GM19025 (cell line): ENCODE measurements at regions not wholly inside any gene's neighbourhood (a gene's known extent, or its start where the extent isn't known, plus 50 kb on each side); places are given as distances from the start of the nearest gene placed in this dataset.

Experiments
- ATAC-seq: cut with Tn5 transposase; IDR thresholded peaks from one replicate; pipeline ENCODE4 v1.9.1; 2021; ENCODE audit warnings: mild to moderate bottlenecking, low read depth, moderate library complexity; ENCODE audit not compliant: unreplicated experiment

- no peak for ATAC-seq
Measured at GRCh38 chr16:24414534-24414933, 124.8 kb upstream of the RBBP6 start.

GRCh38 chr16:24418733-24419132 lies 120.6 kb upstream of the RBBP6 start:
- ATAC-seq, result no peak

GRCh38 chr16:24423312-24423711 lies 116.1 kb upstream of the RBBP6 start:
- no peak for ATAC-seq

DNA sequence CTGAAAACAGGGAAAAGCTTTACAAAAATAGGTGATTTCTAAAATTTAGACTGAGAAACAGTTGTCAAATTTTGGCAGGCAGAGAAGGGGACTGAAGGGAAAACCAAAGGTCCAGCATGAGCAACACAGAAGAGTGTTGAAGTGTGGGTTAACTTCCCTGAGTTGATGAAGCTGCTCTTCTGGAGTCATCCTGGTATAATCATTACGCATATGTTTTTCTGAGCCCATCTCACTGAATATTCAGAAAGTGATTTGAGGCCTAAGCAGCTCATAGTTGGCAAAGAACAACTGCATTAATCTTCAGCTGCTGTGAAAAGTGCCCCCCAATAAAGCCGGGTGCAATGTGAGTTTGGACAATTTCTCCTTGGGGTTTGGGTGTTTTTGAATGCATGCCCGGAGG lies 115.0 kb upstream of the RBBP6 start:
- no peak for ATAC-seq

GRCh38 chr16:24427840-24428239 lies 111.5 kb upstream of the RBBP6 start:
- no peak for ATAC-seq

- ATAC-seq, result no peak
Measured at GRCh38 chr16:24428756-24429155, 110.6 kb upstream of the RBBP6 start.

GRCh38 chr16:24430954-24431760 lies 108.2 kb upstream of the RBBP6 start:
- ATAC-seq, result peak; percentile 70

- no peak for ATAC-seq
Measured at GRCh38 chr16:24433706-24434105, 105.7 kb upstream of the RBBP6 start.

DNA sequence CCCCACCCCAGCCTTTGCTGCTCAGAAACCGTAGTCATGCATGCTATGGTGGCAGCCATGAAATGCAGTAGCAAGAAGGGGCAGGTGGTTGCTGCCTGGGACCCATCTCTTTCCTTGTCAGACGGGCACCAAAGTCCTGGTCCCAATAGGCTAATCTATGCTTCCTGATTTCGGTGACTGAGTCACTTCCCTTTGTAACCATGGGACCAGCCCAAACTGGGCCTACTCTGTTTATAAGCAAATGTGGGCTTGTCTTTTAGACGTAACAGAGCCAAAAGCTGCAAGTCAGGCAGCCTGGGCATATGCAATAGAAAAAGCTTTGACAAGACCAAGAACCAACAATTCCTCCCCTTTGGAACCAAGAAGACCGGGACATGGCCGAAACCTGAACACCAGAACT lies 99.1 kb upstream of the RBBP6 start:
- no peak for ATAC-seq

DNA sequence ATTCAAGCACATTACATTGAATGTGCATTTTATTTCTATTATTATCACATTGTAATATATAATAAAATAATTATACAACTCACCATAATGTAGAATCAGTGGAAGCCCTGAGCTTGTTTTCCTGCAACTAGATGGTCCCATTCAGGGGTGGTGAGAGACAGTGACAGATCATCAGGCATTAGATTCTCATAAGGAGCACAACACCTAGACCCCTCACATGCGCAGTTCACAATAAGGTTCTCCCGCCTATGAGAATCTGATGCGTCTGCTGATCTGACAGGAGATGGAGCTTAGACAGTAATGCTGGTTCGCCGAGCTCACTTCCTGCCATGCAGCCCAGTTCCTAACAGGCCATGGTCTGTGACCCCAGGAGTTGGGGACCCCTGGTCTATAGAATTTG lies 96.7 kb upstream of the RBBP6 start:
- no peak for ATAC-seq

GRCh38 chr16:24445216-24445615 lies 94.2 kb upstream of the RBBP6 start:
- ATAC-seq, result no peak

GRCh38 chr16:24446189-24446588 lies 93.2 kb upstream of the RBBP6 start:
- ATAC-seq, result no peak

DNA sequence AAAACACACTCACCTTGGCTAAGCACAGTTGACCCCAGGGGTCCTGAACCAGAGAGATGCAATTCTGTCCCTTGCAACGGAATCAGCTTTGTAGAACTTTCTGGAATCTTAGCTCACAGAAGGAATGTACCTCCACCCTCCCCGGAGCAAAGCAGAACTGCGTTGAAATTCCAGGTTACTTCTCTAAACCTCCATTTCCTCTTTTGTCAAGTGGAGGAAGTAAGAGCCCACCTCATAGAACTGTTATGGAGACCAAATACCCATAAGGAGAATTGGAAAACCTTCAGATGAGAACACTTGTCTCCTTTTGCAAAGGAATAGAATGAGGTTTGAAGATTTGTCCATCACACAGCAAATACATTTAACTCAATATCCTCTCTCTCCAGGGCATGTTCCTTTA lies 86.6 kb upstream of the RBBP6 start:
- ATAC-seq, result no peak

- ATAC-seq, result no peak
Measured at GRCh38 chr16:24463196-24463945, 76.0 kb upstream of the RBBP6 start.

- no peak for ATAC-seq
Measured at GRCh38 chr16:24471561-24472350, 67.6 kb upstream of the RBBP6 start.

DNA sequence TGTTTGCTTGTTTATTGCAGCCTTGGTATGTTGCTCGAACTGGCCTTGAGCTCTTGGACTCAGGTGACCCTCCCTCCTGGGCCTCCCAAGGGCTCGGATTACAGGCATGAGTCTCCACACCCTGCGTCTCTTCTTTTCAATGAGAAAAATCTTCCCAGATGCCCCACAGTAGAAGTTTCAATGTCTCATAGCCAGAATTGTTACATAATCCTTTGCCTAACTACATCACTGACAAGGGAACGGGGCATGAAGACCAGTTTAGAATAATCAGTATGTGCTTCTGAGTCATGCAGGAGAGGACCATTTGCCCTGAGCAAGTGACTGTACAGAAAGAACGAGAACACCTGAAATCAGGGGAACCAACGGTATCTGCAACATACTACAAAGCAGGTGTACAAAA lies 61.9 kb upstream of the RBBP6 start:
- ATAC-seq, result no peak

DNA sequence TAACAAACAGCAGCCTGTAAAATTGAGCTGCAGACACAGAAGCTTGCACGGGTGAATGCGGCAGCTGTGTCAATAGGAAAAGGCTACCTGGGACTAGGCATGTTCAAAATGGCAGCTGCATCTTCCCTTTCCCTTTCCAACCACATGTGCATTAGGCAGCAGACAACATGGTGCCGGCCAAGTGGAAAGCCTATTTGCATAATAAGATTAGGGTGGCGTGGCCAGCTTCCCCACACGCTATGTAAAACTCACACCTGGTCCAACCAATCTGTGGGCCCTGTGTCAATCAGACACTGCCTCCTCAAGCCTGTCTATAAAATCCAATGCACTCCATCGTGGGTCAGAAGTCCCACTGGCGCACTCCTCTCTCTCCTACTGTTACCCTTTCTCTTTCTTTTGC lies 61.0 kb upstream of the RBBP6 start:
- no peak for ATAC-seq

DNA sequence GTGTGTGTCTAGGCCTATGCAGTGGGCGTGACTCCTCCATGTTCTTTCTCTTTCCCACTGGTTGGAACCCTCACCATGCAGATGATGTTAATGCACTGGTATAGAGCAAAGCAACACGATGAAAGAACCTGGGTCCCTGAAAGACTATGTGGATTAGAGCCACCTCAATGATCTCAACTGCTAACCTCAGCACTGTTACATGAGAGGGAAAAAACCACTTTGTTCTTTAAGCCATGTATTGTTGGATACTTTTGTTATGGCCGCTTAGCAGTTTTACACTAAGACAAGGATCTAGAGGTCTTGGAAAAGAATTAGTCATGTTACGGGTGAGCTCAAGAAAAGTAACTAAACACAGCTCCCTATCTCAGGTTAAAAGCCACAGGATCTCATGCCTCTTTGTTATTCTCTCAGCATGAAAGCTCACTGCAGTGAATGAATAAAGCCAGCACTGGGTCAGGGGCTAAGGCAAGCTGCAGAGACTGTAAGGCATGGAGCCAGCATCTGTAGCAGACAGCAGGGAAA lies 56.6 kb upstream of the RBBP6 start:
- ATAC-seq, result no peak

- no peak for ATAC-seq
Measured at GRCh38 chr16:24488045-24488444, 51.3 kb upstream of the RBBP6 start.
